ENCODE measurements at regions not wholly inside any gene's neighbourhood (a gene's known extent, or its start where the extent isn't known, plus 50 kb on each side); places are given as distances from the start of the nearest gene placed in this dataset.

- no peaks in the 10 kb centered on the region for H4K20me1 ChIP-seq (ENCODE audit: insufficient read depth, low read length)
- no peaks in the 10 kb centered on the region for H3K36me3 ChIP-seq (replicated peaks in 1 of 2; ENCODE audit: control insufficient read depth in 1 of 2, insufficient read depth in 2 of 2, low read length in 2 of 2)
- no TSS peak for BruUV-seq (replicated peaks)
- no peak overlapping the region for H3K27ac ChIP-seq (ENCODE audit: extremely low read length, insufficient read depth, low read length)
- 0% methylated on average over 1 of the region's 1 CpG for WGBS (ENCODE audit: low lambda C conversion rate)
- no peaks in the 10 kb centered on the region for H3K79me2 ChIP-seq (ENCODE audit: insufficient read depth, low read length)
- POLR2A ChIA-PET, result no interaction called here
- no peak for ATAC-seq
- in situ Hi-C loops (cut with HindIII; ENCODE audit: extremely low pct_ligation_motif_present, low pct_unique_long_range_greater_than_20kb), result no loop called here
- no peak overlapping the region for H3K4me2 ChIP-seq (ENCODE audit: low read depth, low read length)
- FAIRE-seq, result no peak
- H3K9me3 ChIP-seq (ENCODE audit: low read length), result peaks cover 4% of the 10 kb centered on the region; the same call in 1 of the 2 replicates
- no peaks in the 10 kb centered on the region for H3K27me3 ChIP-seq (ENCODE audit: control insufficient read depth in 1 of 2, insufficient read depth in 2 of 2, low read length in 2 of 2)
- TF ChIP-seq DMTF1 (CRISPR knock-in tag; IDR thresholded peaks at IDR 0.05), result no peak
- TF ChIP-seq ZNF644 (CRISPR knock-in tag; IDR thresholded peaks at IDR 0.05; ENCODE audit: low read depth), result no peak
- no peak for TF ChIP-seq PRPF4 (IDR thresholded peaks at IDR 0.05; ENCODE audit: low read depth, low read length, poor library complexity, severe bottlenecking)
- no peak for TF ChIP-seq SMC3 (IDR thresholded peaks at IDR 0.05; ENCODE audit: low read length)
- no peak for TF ChIP-seq ZFP62 (CRISPR knock-in tag; IDR thresholded peaks at IDR 0.05)
- no peak for TF ChIP-seq SP4 (CRISPR knock-in tag; IDR thresholded peaks at IDR 0.05)
- no peak for TF ChIP-seq HIVEP1 (CRISPR knock-in tag; IDR thresholded peaks at IDR 0.05)
- TF ChIP-seq HOXA5 (CRISPR knock-in tag; IDR thresholded peaks at IDR 0.05), result no peak
- no peak for TF ChIP-seq U2AF1 (optimal IDR thresholded peaks at IDR 0.05; ENCODE audit: low read depth, low read length)
- TF ChIP-seq ZIK1 (CRISPR knock-in tag; IDR thresholded peaks at IDR 0.05; ENCODE audit: borderline replicate concordance, low read depth), result no peak
- TF ChIP-seq NCOA5 (CRISPR knock-in tag; IDR thresholded peaks at IDR 0.05), result no peak
- no peak for TF ChIP-seq XRCC5 (optimal IDR thresholded peaks at IDR 0.05; ENCODE audit: low read length)
- TF ChIP-seq HMGXB3 (CRISPR knock-in tag; IDR thresholded peaks at IDR 0.05; ENCODE audit: borderline replicate concordance), result no peak
- no peak for TF ChIP-seq NONO (IDR thresholded peaks at IDR 0.05)
- TF ChIP-seq NONO (CRISPR knock-in tag; conservative IDR thresholded peaks at IDR 0.05), result no peak
- TF ChIP-seq MTF2 (CRISPR knock-in tag; IDR thresholded peaks at IDR 0.05; ENCODE audit: borderline replicate concordance), result no peak
- TF ChIP-seq CBX1 (IDR thresholded peaks at IDR 0.05; ENCODE audit: low read depth), result no peak
- TF ChIP-seq SMARCE1 (IDR thresholded peaks at IDR 0.05; ENCODE audit: borderline replicate concordance), result no peak
- TF ChIP-seq ZBTB34 (CRISPR knock-in tag; IDR thresholded peaks at IDR 0.05), result no peak
- CTCF ChIA-PET (ENCODE audit: low intra/inter-chr PET ratio, low total read pairs), result no interaction called here
- H3K9ac ChIP-seq (ENCODE audit: insufficient read depth, low read depth, low read length), result no peak overlapping the region
- DNase-seq (ENCODE audit: low spot score), result no peak
- no peak overlapping the region for H3K4me3 ChIP-seq (replicated peaks in 1 of 3; ENCODE audit: insufficient read depth in 1 of 3, low read depth in 2 of 3, low read length in 3 of 3)
- no peaks in the 10 kb centered on the region for H3K4me1 ChIP-seq (ENCODE audit: insufficient read depth, low read length)
- intact Hi-C loops (cut with micrococcal nuclease; ENCODE audit: unreplicated experiment), result no loop called here
- H2AFZ ChIP-seq (ENCODE audit: low read length), result no peak overlapping the region
Measured at GRCh38 chr7:109101332-109101731, 531.7 kb downstream of the DNAJB9 start.
